PC-9 (cell line): ENCODE measurements at regions not wholly inside any gene's neighbourhood (a gene's known extent, or its start where the extent isn't known, plus 50 kb on each side); places are given as distances from the start of the nearest gene placed in this dataset.

Experiments used
- EZH2 ChIP-seq: fragments of 200-600 bp; sonication (generic); IDR thresholded peaks from 2 replicates; pipeline ENCODE4 v1.8.0; 2017; ENCODE audit warnings: antibody characterized with exemption, low read depth
- TF ChIP-seq, protein P1 (sequence below): fragments of 200-600 bp; sonication (generic); conservative IDR thresholded peaks from 2 replicates; pipeline ENCODE4 v1.6.1; 2017; ENCODE audit warnings: mixed run types, antibody characterized with exemption, mild to moderate bottlenecking, moderate library complexity

DNA sequence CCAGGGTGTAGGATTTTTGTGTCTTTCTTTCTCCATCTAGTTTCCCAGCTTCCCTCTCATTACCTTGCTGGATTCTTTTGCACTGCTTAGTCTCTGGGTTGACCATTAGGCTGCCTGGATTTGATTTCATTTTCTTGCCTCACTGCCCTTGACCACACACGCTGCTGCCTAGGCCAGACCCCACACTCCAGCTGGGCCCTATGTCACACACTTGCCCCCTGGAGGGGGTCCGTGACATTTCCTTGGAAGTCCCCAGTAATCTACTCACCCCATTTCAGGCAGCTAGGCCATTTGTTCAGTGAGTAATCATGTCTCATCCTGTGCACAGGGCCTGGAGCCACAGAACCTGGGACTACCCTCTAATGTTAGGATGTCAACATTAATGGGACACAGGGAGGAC lies 81.9 kb upstream of the SPON1 start:
- TF ChIP-seq EZH2: no peak
- TF ChIP-seq, protein P1, sequence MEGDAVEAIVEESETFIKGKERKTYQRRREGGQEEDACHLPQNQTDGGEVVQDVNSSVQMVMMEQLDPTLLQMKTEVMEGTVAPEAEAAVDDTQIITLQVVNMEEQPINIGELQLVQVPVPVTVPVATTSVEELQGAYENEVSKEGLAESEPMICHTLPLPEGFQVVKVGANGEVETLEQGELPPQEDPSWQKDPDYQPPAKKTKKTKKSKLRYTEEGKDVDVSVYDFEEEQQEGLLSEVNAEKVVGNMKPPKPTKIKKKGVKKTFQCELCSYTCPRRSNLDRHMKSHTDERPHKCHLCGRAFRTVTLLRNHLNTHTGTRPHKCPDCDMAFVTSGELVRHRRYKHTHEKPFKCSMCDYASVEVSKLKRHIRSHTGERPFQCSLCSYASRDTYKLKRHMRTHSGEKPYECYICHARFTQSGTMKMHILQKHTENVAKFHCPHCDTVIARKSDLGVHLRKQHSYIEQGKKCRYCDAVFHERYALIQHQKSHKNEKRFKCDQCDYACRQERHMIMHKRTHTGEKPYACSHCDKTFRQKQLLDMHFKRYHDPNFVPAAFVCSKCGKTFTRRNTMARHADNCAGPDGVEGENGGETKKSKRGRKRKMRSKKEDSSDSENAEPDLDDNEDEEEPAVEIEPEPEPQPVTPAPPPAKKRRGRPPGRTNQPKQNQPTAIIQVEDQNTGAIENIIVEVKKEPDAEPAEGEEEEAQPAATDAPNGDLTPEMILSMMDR: no peak
